ENCODE measurements at regions not wholly inside any gene's neighbourhood (a gene's known extent, or its start where the extent isn't known, plus 50 kb on each side); places are given as distances from the start of the nearest gene placed in this dataset.

GRCh38 chr6:95233879-95234278 is 343.5 kb upstream of the MANEA start:
- H3K4me3 ChIP-seq: no peak overlapping the region
- 88% methylated on average over 9 of the region's 9 CpGs for WGBS

GRCh38 chr6:95240514-95240913 is 336.8 kb upstream of the MANEA start:
- DNase-seq (ENCODE audit: low spot score in 2 of 2): no peak
- TF ChIP-seq POLR2A (IDR thresholded peaks at IDR 0.05) (no peak), POLR2AphosphoS5 (IDR thresholded peaks at IDR 0.05) (no peak), EP300 (IDR thresholded peaks at IDR 0.05) (no peak), CTCF (IDR thresholded peaks at IDR 0.05) (no peak)
- H3K4me1 ChIP-seq: no peaks in the 10 kb centered on the region
- no peaks in the 10 kb centered on the region for H3K9me3 ChIP-seq
- H3K27ac ChIP-seq: no peak overlapping the region
- no peaks in the 10 kb centered on the region for H3K27me3 ChIP-seq
- no peaks in the 10 kb centered on the region for H3K36me3 ChIP-seq
- no peak overlapping the region for H3K4me3 ChIP-seq

More at GRCh38 chr6:95233879-95234278, 343.5 kb upstream of the MANEA start:
- no peaks in the 10 kb centered on the region for H3K27me3 ChIP-seq
- no peak for DNase-seq (ENCODE audit: low spot score in 2 of 2)
- no peak overlapping the region for H3K27ac ChIP-seq
- H3K4me1 ChIP-seq: no peaks in the 10 kb centered on the region
- no peak for TF ChIP-seq CTCF (IDR thresholded peaks at IDR 0.05)
- no peak for TF ChIP-seq POLR2A (IDR thresholded peaks at IDR 0.05)
- TF ChIP-seq POLR2AphosphoS5 (IDR thresholded peaks at IDR 0.05): no peak
- TF ChIP-seq EP300 (IDR thresholded peaks at IDR 0.05): no peak
- H3K9me3 ChIP-seq: no peaks in the 10 kb centered on the region
- no peaks in the 10 kb centered on the region for H3K36me3 ChIP-seq

GRCh38 chr6:95242560-95242959 is 334.8 kb upstream of the MANEA start:
- DNase-seq (ENCODE audit: low spot score in 2 of 2): no peak
- no peaks in the 10 kb centered on the region for H3K27me3 ChIP-seq
- no peak overlapping the region for H3K4me3 ChIP-seq
- TF ChIP-seq EP300 (IDR thresholded peaks at IDR 0.05) (no peak), POLR2AphosphoS5 (IDR thresholded peaks at IDR 0.05) (no peak), POLR2A (IDR thresholded peaks at IDR 0.05) (no peak), CTCF (IDR thresholded peaks at IDR 0.05) (no peak)
- H3K36me3 ChIP-seq: no peaks in the 10 kb centered on the region
- H3K4me1 ChIP-seq: no peaks in the 10 kb centered on the region
- no peaks in the 10 kb centered on the region for H3K9me3 ChIP-seq
- WGBS: 62% methylated on average over 1 of the region's 1 CpG
- no peak overlapping the region for H3K27ac ChIP-seq

GRCh38 chr6:95243053-95243452 is 334.3 kb upstream of the MANEA start:
- Histone ChIP-seq H3K27ac (no peak overlapping the region), H3K4me1 (no peaks in the 10 kb centered on the region), H3K36me3 (no peaks in the 10 kb centered on the region), H3K27me3 (no peaks in the 10 kb centered on the region), H3K9me3 (no peaks in the 10 kb centered on the region), H3K4me3 (no peak overlapping the region)
- DNase-seq (ENCODE audit: low spot score in 2 of 2): no peak
- no peak for TF ChIP-seq EP300 (IDR thresholded peaks at IDR 0.05)
- no peak for TF ChIP-seq POLR2A (IDR thresholded peaks at IDR 0.05)
- TF ChIP-seq POLR2AphosphoS5 (IDR thresholded peaks at IDR 0.05): no peak
- TF ChIP-seq CTCF (IDR thresholded peaks at IDR 0.05): no peak

GRCh38 chr6:95244751-95245150 is 332.6 kb upstream of the MANEA start:
- TF ChIP-seq POLR2AphosphoS5 (IDR thresholded peaks at IDR 0.05): no peak
- no peak for TF ChIP-seq POLR2A (IDR thresholded peaks at IDR 0.05)
- TF ChIP-seq CTCF (IDR thresholded peaks at IDR 0.05): no peak
- no peak for TF ChIP-seq EP300 (IDR thresholded peaks at IDR 0.05)
- no peak for DNase-seq (ENCODE audit: low spot score in 2 of 2)
- no peak overlapping the region for H3K4me3 ChIP-seq
- no peak overlapping the region for H3K27ac ChIP-seq
- no peaks in the 10 kb centered on the region for H3K36me3 ChIP-seq
- H3K4me1 ChIP-seq: no peaks in the 10 kb centered on the region
- no peaks in the 10 kb centered on the region for H3K27me3 ChIP-seq
- WGBS: 39% methylated on average over 2 of the region's 2 CpGs
- H3K9me3 ChIP-seq: no peaks in the 10 kb centered on the region

All from suprapubic skin (tissue), 4 donors.